Sciatic nerve (tissue), 2 donors: ENCODE measurements at regions not wholly inside any gene's neighbourhood (a gene's known extent, or its start where the extent isn't known, plus 50 kb on each side); places are given as distances from the start of the nearest gene placed in this dataset.
"Not testable (repeated sequence)": the region's sequence is repeated elsewhere in the genome, so short reads cannot be mapped to it uniquely, and the experiment has no call there.

Experiments used
- ATAC-seq: fragments of 200-7000 bp; cut with Tn5 transposase; one replicate; pipeline ENCODE4 v1.9.1; 2020; ENCODE audit warnings: mild to moderate bottlenecking, moderate library complexity
- DNase-seq: peaks from one replicate; pipeline ENCODE4 v3.0.0-alpha.2; 2020; ENCODE audit warnings: low spot score
- intact Hi-C: fragments of 100-400 bp; cut with DNase I; formaldehyde crosslinking; loops from one replicate; pipeline ENCODE4 v1.14.2; 2022
- donor health status: DM: no; HTN: no; CAD: no.
- donor health status: DM: no; HTN: no; CAD: no.

DNA sequence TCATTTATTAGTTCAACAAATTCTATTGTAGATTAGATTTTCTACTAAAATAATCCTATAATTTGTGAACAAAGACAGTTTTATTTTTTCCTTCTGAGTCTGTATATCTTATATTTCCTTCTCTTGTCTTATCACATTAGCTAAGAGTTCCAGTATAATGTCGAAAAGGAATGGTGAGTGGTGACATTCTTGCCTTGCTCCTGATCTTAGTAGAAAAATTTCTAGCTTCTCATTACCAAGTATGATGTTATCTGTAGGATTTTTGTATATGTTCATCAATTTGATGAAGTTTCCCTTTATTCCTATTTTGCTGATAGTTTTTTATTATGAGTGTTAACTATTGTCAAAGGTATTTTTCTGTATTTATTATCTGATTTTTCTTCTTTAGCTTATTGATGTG is 756.6 kb upstream of the BCHE start:
- no peak for ATAC-seq

GRCh38 chr3:166582236-166582635 is 745.0 kb upstream of the BCHE start:
- intact Hi-C loops: no loop called here
- no peak for ATAC-seq
- no peak for DNase-seq

More for the DNA sequence above, 756.6 kb upstream of the BCHE start:
- no peak for DNase-seq
- intact Hi-C loops: no loop called here

DNA sequence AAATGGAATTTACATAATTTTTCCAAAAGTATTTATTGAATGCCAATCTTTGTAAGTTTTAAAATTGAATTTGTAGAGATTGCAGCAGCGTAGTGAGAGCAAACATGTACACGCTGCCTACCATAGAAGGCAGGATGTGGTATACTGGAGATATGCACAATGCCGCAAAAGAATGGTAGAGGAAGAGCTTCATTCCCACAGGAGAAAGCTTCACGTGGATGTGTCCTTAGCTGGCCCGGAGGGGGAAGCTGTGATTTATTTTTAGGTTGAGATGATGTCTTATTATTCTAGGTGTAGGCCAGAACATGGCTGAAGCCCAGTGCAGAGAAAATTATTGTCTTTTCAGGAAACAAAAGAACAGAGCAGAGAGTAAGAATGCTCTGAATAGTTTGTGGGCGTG is 743.3 kb upstream of the BCHE start:
- intact Hi-C loops: no loop called here
- ATAC-seq (no peak), DNase-seq (no peak)

- intact Hi-C loops: no loop called here
- DNase-seq (no peak), ATAC-seq (no peak)
Observed at GRCh38 chr3:166575161-166575560, 737.9 kb upstream of the BCHE start.

GRCh38 chr3:166571686-166572085 is 734.5 kb upstream of the BCHE start:
- DNase-seq, ATAC-seq, intact Hi-C loops: not testable (repeated sequence)

DNA sequence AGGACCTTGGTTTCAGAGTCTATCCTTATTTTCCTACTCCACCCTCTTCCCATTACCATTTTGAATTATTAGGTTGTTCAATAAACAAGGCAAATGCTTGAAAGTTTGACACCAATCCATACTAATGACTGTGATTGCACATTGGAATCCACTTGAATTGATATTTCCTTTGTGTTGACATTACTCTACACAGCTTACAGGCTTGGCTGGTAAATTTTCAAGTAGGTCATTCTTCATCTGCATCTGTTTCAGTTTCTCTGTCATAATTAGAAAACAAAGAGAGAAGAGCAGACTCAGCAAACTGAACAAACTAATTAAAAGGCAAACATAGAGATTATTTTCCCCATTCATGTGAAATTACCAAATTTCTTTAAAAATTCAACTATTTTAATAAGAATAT is 732.9 kb upstream of the BCHE start:
- intact Hi-C loops: no loop called here
- DNase-seq (no peak), ATAC-seq (no peak)

DNA sequence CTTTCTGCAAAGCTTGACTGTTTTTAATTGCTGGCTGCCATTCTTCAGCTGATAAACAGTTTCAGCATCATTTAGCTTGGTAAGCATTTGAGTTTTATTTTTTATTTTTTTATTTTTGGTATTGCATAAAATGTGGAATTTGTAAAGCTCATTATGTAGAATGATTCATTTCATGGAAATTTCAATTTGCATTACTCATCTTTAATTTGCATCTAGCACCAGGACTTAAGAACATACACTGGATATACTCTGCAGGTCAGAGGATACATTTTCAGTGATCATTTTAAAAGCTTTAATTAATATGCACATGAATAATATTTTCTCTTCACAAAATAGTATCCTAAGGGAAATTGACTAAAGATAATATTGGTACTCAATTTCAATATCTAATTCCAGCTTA is 732.4 kb upstream of the BCHE start:
- DNase-seq (no peak), ATAC-seq (no peak)
- intact Hi-C loops: no loop called here

- ATAC-seq (no peak), DNase-seq (no peak)
- intact Hi-C loops: no loop called here
Observed at GRCh38 chr3:166560253-166560652, 723.0 kb upstream of the BCHE start.

- ATAC-seq (no peak), DNase-seq (no peak)
- intact Hi-C loops: no loop called here
Observed at GRCh38 chr3:166556955-166557354, 719.7 kb upstream of the BCHE start.

DNA sequence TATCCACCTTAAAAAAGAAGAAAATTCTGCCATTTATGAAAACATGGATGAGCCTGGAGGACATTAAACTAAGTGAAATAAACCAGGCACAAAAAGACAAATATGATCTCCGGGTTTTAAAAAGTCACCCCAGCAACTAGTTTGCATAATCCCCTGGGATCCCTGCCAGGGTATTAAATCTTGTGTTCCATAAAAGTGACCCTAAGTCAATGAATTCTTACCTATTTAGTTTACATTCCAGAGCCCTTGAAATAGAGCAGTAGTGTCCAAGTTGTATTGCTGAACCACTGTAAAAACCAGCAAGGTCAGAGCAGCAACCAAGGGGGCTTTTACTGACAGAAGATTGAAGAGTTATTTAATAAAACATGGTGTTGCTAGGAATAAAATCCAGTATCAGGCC is 716.8 kb upstream of the BCHE start:
- no peak for DNase-seq
- no peak for ATAC-seq
- intact Hi-C loops: no loop called here

- intact Hi-C loops: no loop called here
- no peak for DNase-seq
- ATAC-seq: no peak
Observed at GRCh38 chr3:166533740-166534139, 696.5 kb upstream of the BCHE start.

DNA sequence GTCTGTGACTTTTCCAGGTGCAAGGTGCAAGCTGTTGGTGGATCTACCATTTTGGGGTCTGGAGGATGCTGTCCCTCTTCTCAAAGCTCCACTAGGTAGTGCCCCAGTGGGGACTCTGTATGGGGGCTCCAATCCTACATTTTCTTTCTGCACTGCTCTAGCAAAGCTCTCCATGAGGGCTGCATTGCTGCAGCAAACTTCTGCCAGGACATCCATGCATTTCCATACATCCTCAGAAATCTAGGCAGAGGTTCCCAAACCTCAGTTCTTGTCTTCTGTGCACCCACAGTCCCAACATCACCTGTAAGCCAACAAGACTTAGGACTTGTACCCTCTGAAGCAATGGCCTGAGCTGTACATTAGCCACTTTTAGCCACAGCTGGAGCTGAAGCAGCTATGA is 694.5 kb upstream of the BCHE start:
- DNase-seq: no peak
- intact Hi-C loops: no loop called here
- no peak for ATAC-seq

DNA sequence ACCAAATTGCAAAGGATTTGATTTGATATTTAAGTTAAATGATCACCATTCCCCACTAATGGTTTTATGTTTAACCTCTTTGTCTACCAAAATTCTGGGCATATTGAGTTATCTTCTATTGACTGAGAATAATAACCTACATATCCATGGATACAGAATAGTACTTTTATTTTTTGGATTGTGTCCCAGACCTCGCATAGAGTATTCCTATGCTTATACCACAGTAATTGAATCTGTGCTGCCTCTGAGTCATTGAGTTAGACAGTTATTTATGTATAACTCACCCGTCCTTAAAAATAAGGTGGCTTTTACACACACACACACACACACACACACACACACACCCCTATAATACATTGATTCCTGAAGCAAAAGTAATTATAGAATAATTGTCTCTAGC is 690.1 kb upstream of the BCHE start:
- no peak for ATAC-seq
- intact Hi-C loops: no loop called here
- no peak for DNase-seq

DNA sequence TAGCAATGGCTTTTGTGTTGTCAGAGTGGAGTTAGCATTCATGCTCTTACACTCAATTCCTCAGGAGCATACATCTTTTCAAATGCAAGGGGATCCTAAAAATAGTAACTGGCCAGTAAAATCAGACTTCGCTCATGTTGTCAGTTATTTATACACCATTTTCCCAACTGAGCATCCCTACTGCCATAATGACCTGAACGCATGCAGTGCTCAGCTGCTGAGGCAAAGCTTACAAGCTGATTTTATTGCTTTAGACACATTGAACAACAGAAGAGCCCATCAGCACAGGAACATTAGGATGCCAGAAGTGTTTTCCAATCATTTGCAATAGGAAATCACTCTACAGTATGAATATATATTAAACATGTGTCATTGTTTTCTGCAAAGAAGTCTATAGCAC is 689.7 kb upstream of the BCHE start:
- no peak for ATAC-seq
- DNase-seq: no peak
- intact Hi-C loops: no loop called here

DNA sequence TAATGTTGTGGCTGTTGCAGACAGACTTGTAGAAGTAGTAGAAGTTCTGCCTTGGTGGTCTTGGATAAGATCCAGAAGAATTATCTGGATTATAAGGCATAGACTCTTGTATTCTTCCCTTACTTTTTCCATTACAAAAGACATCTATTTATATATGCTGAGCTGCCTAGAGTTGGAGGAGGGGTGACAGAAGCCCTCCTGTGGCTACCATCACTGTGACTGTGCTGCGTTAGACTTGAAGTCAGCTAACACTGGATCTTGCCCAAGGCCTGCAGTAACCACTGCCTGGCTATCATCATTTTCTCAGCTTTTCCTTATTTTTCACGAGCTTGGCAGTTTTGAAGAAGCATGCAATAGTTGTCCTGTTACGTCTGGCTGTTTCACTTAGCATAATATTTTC is 684.8 kb upstream of the BCHE start:
- DNase-seq (no peak), ATAC-seq (no peak)
- intact Hi-C loops: no loop called here

DNA sequence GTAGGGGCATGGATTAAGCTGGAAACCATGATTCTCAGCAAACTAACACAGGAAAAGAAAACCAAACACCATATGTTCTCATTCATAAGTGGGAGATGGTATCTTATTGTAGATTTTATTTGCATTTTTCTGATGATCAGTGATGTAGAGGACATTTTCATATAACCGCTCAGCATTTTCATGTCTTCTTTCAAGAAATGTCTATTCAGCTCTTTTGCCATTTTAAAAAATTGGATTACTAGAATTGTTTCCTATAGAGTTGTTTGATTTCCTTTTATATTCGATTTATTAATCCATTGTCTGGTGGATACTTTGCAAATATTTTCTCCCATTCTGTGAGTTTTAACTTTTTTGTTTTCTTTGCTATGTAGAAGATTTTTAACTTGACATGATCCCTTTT is 682.2 kb upstream of the BCHE start:
- DNase-seq (no peak), ATAC-seq (no peak)
- intact Hi-C loops: no loop called here

- no peak for ATAC-seq
- no peak for DNase-seq
- intact Hi-C loops: no loop called here
Observed at GRCh38 chr3:166518040-166518439, 680.8 kb upstream of the BCHE start.

GRCh38 chr3:166510382-166510781 is 673.2 kb upstream of the BCHE start:
- intact Hi-C loops: no loop called here
- ATAC-seq (no peak), DNase-seq (no peak)

GRCh38 chr3:166500420-166500819 is 663.2 kb upstream of the BCHE start:
- DNase-seq, ATAC-seq: not testable (repeated sequence)

DNA sequence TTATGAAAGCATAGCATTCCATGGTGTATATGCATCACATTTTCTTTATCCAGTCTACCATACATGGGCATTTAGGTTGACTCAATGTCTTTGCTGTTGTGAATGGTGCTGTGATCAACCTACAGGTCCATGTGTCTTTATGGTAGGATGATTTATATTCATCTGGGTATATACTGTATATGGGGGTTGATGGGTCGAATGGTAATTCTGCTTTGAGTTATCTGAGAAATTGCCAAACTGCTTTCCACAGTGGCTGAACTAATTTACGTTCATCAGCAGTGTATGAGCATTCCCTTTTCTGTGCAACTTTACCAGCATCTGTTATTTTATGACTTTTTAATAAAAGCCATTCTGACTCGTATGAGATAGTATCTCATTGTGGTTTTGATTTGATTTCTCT is 662.4 kb upstream of the BCHE start:
- ATAC-seq: no peak
- intact Hi-C loops: no loop called here
- DNase-seq: no peak

More at GRCh38 chr3:166500420-166500819, 663.2 kb upstream of the BCHE start:
- intact Hi-C loops: not testable (repeated sequence)

GRCh38 chr3:166498446-166498845 is 661.2 kb upstream of the BCHE start:
- DNase-seq (no peak), ATAC-seq (no peak)
- intact Hi-C loops: no loop called here

GRCh38 chr3:166489826-166490225 is 652.6 kb upstream of the BCHE start:
- intact Hi-C loops: no loop called here
- DNase-seq (no peak), ATAC-seq (no peak)
